ENCODE measurements at regions not wholly inside any gene's neighbourhood (a gene's known extent, or its start where the extent isn't known, plus 50 kb on each side); places are given as distances from the start of the nearest gene placed in this dataset.

- TF ChIP-seq CTCF (IDR thresholded peaks at IDR 0.05), result no peak
- no peak for TF ChIP-seq POLR2A (IDR thresholded peaks at IDR 0.05)
Measured at GRCh38 chr7:20504060-20504459, 111.4 kb upstream of the ABCB5 start.
